ENCODE measurements at regions not wholly inside any gene's neighbourhood (a gene's known extent, or its start where the extent isn't known, plus 50 kb on each side); places are given as distances from the start of the nearest gene placed in this dataset.

GRCh38 chr3:89606151-89606550 lies 498.7 kb downstream of the EPHA3 start:
- Histone ChIP-seq H3K27ac (no peak overlapping the region), H3K4me1 (no peaks in the 10 kb centered on the region), H3K9me3 (replicated peaks) (no peaks in the 10 kb centered on the region), H3K36me3 (no peaks in the 10 kb centered on the region), H3K27me3 (no peaks in the 10 kb centered on the region), H3K4me3 (no peak overlapping the region)
- no peak for DNase-seq

- no peak overlapping the region for H3K4me3 ChIP-seq
- no peaks in the 10 kb centered on the region for H3K27me3 ChIP-seq
- no peaks in the 10 kb centered on the region for H3K36me3 ChIP-seq
- no peaks in the 10 kb centered on the region for H3K9me3 ChIP-seq (replicated peaks)
- DNase-seq: no peak
- no peaks in the 10 kb centered on the region for H3K4me1 ChIP-seq
- no peak overlapping the region for H3K27ac ChIP-seq
These were observed 504.6 kb downstream of the EPHA3 start for GRCh38 chr3:89612027-89612426.

- no peak overlapping the region for H3K4me3 ChIP-seq
- no peaks in the 10 kb centered on the region for H3K9me3 ChIP-seq (replicated peaks)
- peak in 1 of 2 experiments; percentile 1 for DNase-seq
- no peaks in the 10 kb centered on the region for H3K36me3 ChIP-seq
- no peaks in the 10 kb centered on the region for H3K4me1 ChIP-seq
- H3K27ac ChIP-seq: no peak overlapping the region
- no peaks in the 10 kb centered on the region for H3K27me3 ChIP-seq
These were observed 505.8 kb downstream of the EPHA3 start for GRCh38 chr3:89613241-89613640.

GRCh38 chr3:89617706-89618105 lies 510.3 kb downstream of the EPHA3 start:
- Histone ChIP-seq H3K4me1 (no peaks in the 10 kb centered on the region), H3K27ac (no peak overlapping the region), H3K27me3 (no peaks in the 10 kb centered on the region), H3K9me3 (replicated peaks) (no peaks in the 10 kb centered on the region), H3K36me3 (no peaks in the 10 kb centered on the region), H3K4me3 (no peak overlapping the region)
- DNase-seq: peak in 1 of 2 experiments; percentile 16

GRCh38 chr3:89619263-89619662 lies 511.8 kb downstream of the EPHA3 start:
- Histone ChIP-seq H3K9me3 (replicated peaks) (no peaks in the 10 kb centered on the region), H3K4me1 (no peaks in the 10 kb centered on the region), H3K27ac (no peak overlapping the region), H3K4me3 (no peak overlapping the region), H3K36me3 (no peaks in the 10 kb centered on the region), H3K27me3 (no peaks in the 10 kb centered on the region)
- no peak for DNase-seq

- no peak for DNase-seq
- no peak overlapping the region for H3K4me3 ChIP-seq
- no peaks in the 10 kb centered on the region for H3K27me3 ChIP-seq
- H3K9me3 ChIP-seq (replicated peaks): no peaks in the 10 kb centered on the region
- no peaks in the 10 kb centered on the region for H3K36me3 ChIP-seq
- no peak overlapping the region for H3K27ac ChIP-seq
- no peaks in the 10 kb centered on the region for H3K4me1 ChIP-seq
These were observed 514.8 kb downstream of the EPHA3 start for GRCh38 chr3:89622063-89622700.

- Histone ChIP-seq H3K4me3 (no peak overlapping the region), H3K9me3 (replicated peaks) (no peaks in the 10 kb centered on the region), H3K36me3 (no peaks in the 10 kb centered on the region), H3K27me3 (no peaks in the 10 kb centered on the region), H3K27ac (no peak overlapping the region), H3K4me1 (no peaks in the 10 kb centered on the region)
- DNase-seq: no peak
These were observed 517.1 kb downstream of the EPHA3 start for GRCh38 chr3:89624494-89624893.

GRCh38 chr3:89625945-89626344 lies 518.5 kb downstream of the EPHA3 start:
- no peak for DNase-seq
- Histone ChIP-seq H3K27ac (no peak overlapping the region), H3K27me3 (no peaks in the 10 kb centered on the region), H3K4me1 (no peaks in the 10 kb centered on the region), H3K36me3 (no peaks in the 10 kb centered on the region), H3K9me3 (replicated peaks) (no peaks in the 10 kb centered on the region), H3K4me3 (no peak overlapping the region)

GRCh38 chr3:89628856-89629670 lies 521.6 kb downstream of the EPHA3 start:
- DNase-seq: peak; percentile 2 to 20
- H3K9me3 ChIP-seq (replicated peaks): no peaks in the 10 kb centered on the region
- no peaks in the 10 kb centered on the region for H3K4me1 ChIP-seq
- H3K4me3 ChIP-seq: no peak overlapping the region
- H3K36me3 ChIP-seq: no peaks in the 10 kb centered on the region
- H3K27ac ChIP-seq: no peak overlapping the region
- H3K27me3 ChIP-seq: no peaks in the 10 kb centered on the region

- no peak for DNase-seq
- Histone ChIP-seq H3K27me3 (no peaks in the 10 kb centered on the region), H3K27ac (no peak overlapping the region), H3K36me3 (no peaks in the 10 kb centered on the region), H3K4me1 (no peaks in the 10 kb centered on the region), H3K4me3 (no peak overlapping the region), H3K9me3 (replicated peaks) (no peaks in the 10 kb centered on the region)
These were observed 527.7 kb downstream of the EPHA3 start for GRCh38 chr3:89635137-89635536.

GRCh38 chr3:89644716-89645115 lies 537.3 kb downstream of the EPHA3 start:
- Histone ChIP-seq H3K27me3 (no peaks in the 10 kb centered on the region), H3K4me1 (no peaks in the 10 kb centered on the region), H3K4me3 (no peak overlapping the region), H3K36me3 (no peaks in the 10 kb centered on the region), H3K27ac (no peak overlapping the region), H3K9me3 (replicated peaks) (no peaks in the 10 kb centered on the region)
- DNase-seq: no peak

- H3K27ac ChIP-seq: no peak overlapping the region
- DNase-seq: no peak
These were observed 542.0 kb downstream of the EPHA3 start for GRCh38 chr3:89649431-89649830.

GRCh38 chr3:89654031-89654430 lies 546.6 kb downstream of the EPHA3 start:
- no peak overlapping the region for H3K27ac ChIP-seq
- H3K9me3 ChIP-seq (replicated peaks): no peaks in the 10 kb centered on the region
- no peaks in the 10 kb centered on the region for H3K4me1 ChIP-seq
- no peaks in the 10 kb centered on the region for H3K27me3 ChIP-seq
- no peaks in the 10 kb centered on the region for H3K36me3 ChIP-seq
- no peak for DNase-seq
- H3K4me3 ChIP-seq: no peak overlapping the region

More at GRCh38 chr3:89649431-89649830, 542.0 kb downstream of the EPHA3 start:
- H3K9me3 ChIP-seq (replicated peaks): no peaks in the 10 kb centered on the region
- H3K4me1 ChIP-seq: no peaks in the 10 kb centered on the region
- no peaks in the 10 kb centered on the region for H3K27me3 ChIP-seq
- no peak overlapping the region for H3K4me3 ChIP-seq
- H3K36me3 ChIP-seq: no peaks in the 10 kb centered on the region

- Histone ChIP-seq H3K36me3 (no peaks in the 10 kb centered on the region), H3K4me3 (no peak overlapping the region), H3K9me3 (replicated peaks) (no peaks in the 10 kb centered on the region), H3K27ac (no peak overlapping the region), H3K4me1 (no peaks in the 10 kb centered on the region), H3K27me3 (no peaks in the 10 kb centered on the region)
- no peak for DNase-seq
These were observed 549.0 kb downstream of the EPHA3 start for GRCh38 chr3:89656388-89656787.

GRCh38 chr3:89679686-89680085 lies 572.3 kb downstream of the EPHA3 start:
- Histone ChIP-seq H3K4me1 (no peaks in the 10 kb centered on the region), H3K27ac (no peak overlapping the region), H3K4me3 (no peak overlapping the region), H3K36me3 (no peaks in the 10 kb centered on the region), H3K9me3 (replicated peaks) (no peaks in the 10 kb centered on the region), H3K27me3 (no peaks in the 10 kb centered on the region; the same call in 1 of the 2 replicates)
- no peak for DNase-seq

- DNase-seq: no peak
- Histone ChIP-seq H3K4me1 (no peaks in the 10 kb centered on the region), H3K36me3 (no peaks in the 10 kb centered on the region)
These were observed 575.1 kb downstream of the EPHA3 start for GRCh38 chr3:89682556-89682955.

More at GRCh38 chr3:89682556-89682955, 575.1 kb downstream of the EPHA3 start:
- H3K4me3 ChIP-seq: no peak overlapping the region
- H3K9me3 ChIP-seq (replicated peaks): no peaks in the 10 kb centered on the region
- no peaks in the 10 kb centered on the region; the same call in 1 of the 2 replicates for H3K27me3 ChIP-seq
- H3K27ac ChIP-seq: no peak overlapping the region

Data from SJCRH30 (cell line).